T-helper 1 cell treated with Interleukin-12 subunit alpha and Interleukin-12 subunit beta and Interleukin-4 antibody, amounts not matched to agents 30 μg/mL and 1 μg/mL, for 36 hours (primary cell): ENCODE measurements at regions not wholly inside any gene's neighbourhood (a gene's known extent, or its start where the extent isn't known, plus 50 kb on each side); places are given as distances from the start of the nearest gene placed in this dataset.

Experiments used
- H3K27ac Mint-ChIP-seq: one replicate; pipeline ENCODE4 v1.8.0; 2021; ENCODE audit warnings: mild to moderate bottlenecking, mixed read lengths
- H3K27me3 Mint-ChIP-seq: one replicate; pipeline ENCODE4 v1.8.0; 2021; ENCODE audit warnings: low read depth, mixed read lengths
- H3K36me3 Mint-ChIP-seq: one replicate; pipeline ENCODE4 v1.8.0; 2021; ENCODE audit warnings: low read depth, mixed read lengths
- H3K4me1 Mint-ChIP-seq: one replicate; pipeline ENCODE4 v1.8.0; 2021; ENCODE audit warnings: low read depth, mixed read lengths
- H3K4me3 Mint-ChIP-seq: one replicate; pipeline ENCODE4 v1.8.0; 2021; ENCODE audit warnings: mild to moderate bottlenecking, moderate library complexity, mixed read lengths
- H3K9me3 Mint-ChIP-seq: one replicate; pipeline ENCODE4 v1.8.0; 2021; ENCODE audit warnings: mixed read lengths

DNA sequence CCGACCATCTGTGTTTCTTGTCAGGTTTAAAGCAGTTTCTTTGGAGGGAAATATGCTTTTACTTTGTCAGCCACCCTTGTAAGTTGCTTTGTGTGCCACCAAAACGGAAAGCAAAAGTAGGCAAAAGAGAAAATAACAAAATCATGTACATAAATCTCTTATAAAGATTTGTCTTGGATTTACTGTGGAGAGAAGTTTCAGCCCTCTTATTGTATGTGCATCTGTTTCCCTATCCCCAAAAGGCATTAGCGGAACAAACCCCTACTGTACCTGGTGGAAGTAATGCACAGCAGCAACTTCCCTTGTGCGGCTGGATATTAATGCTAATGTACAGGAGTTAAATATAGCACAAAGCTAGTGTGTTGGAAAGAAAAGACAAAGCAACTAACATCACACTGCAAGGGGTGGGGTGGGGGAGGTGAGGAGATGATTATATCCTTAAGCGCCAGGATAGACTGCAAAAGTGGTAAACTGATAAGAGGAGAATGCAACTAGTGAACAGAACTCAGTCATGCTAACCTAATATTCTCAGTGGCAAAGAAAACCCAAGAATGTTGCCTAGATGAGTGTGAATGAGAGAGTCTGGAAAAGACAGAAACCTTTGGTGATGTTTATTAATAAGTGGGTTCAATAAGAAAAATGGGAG lies 396.5 kb upstream of the MEF2C start:
- Mint-ChIP-seq H3K27ac (no peak overlapping the region), H3K27me3 (no peaks in the 10 kb centered on the region), H3K9me3 (no peaks in the 10 kb centered on the region), H3K36me3 (no peaks in the 10 kb centered on the region), H3K4me1 (no peaks in the 10 kb centered on the region), H3K4me3 (no peak overlapping the region)

DNA sequence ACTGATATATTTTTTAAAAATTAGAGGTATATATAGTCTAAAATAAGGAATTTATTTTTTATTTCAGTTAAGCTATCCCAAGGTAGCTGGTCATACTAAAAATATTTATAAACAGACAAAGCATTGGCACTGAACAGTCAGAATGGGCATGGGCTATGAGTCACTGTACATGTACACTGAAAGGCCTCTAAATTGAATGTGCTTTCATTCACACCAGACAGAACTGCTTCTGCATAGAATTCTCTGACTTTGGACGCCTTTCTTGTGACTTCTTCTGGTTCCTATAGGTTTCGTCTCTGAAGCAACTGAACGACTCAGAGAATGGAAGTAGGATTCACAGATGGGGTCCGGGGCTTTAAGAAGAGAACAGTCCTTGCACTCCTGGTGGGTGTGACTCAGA lies 394.8 kb upstream of the MEF2C start:
- Mint-ChIP-seq H3K4me3 (no peak overlapping the region), H3K27ac (no peak overlapping the region), H3K9me3 (no peaks in the 10 kb centered on the region), H3K27me3 (no peaks in the 10 kb centered on the region), H3K36me3 (no peaks in the 10 kb centered on the region), H3K4me1 (no peaks in the 10 kb centered on the region)

DNA sequence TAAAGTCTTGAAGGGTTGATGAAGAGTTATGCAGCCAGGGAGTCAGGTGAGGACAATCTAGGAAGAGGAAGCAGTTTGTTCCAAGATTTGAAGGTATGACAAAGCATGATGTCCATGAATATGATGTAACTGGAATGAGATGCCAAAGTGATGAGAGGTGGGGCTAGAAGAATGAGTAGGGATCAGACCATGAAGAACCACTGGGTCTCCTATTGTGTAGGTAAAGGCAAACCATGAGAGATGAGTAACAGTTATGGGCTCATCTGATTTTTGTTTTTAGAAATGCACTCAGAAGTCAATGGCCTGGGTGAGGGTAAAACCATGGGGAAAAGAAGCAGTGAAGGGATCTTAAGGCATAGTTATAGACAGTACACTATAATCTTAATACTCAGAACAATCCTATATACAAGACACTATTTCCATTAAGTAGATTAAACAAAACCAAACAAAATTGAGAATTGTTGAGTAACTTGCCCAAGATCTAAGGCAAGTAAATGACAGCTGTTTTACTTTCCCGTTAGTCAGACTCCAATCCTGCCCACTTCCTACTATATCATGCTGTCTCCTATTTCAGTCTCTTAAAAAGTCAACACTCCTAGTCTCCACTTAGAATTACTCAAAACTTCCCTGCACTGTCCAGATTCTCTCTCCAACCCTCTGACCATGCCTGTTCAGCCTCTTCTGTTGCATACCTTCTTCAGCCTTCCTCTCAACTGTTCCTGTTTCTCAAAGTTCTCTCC lies 393.8 kb upstream of the MEF2C start:
- Mint-ChIP-seq H3K4me3 (no peak overlapping the region), H3K36me3 (no peaks in the 10 kb centered on the region), H3K4me1 (no peaks in the 10 kb centered on the region), H3K27ac (no peak overlapping the region), H3K9me3 (no peaks in the 10 kb centered on the region), H3K27me3 (no peaks in the 10 kb centered on the region)

DNA sequence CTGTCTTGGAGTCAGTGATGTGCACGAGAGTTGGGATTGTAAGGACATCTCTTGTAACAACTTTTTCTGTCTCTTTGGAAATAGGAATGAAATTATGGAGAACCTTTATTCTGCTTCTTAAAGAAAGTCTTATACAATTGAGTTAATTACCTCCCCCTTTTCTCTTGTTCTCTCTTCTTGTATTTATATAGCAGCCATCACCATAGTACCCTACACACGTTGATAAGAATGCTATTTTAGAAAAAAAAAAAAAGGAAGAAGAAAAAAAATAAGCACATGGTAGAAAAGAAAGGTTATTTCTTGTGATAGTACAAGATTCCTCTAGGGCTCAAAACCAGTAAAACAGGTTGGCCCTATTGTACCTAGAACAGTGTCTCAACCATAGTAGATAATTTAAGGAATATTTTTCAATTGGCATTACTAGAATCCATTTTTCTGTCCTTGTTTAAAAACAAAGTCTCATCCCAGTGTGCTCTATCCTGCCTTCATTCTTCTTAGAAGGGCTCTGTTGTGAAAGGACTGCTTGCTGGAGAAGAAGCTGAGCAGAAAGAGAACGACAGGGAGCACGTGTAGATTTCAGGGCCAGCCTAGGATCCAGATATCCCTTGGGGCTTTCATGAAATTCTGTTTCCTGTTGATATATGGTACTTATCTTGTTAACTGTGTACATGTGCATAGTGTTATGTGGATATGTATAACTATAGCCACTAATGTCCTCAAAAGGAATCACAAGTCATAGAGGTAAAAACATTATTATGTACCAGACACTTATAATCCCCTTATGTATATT lies 392.3 kb upstream of the MEF2C start:
- Mint-ChIP-seq H3K27me3 (no peaks in the 10 kb centered on the region), H3K36me3 (no peaks in the 10 kb centered on the region), H3K4me1 (no peaks in the 10 kb centered on the region), H3K4me3 (no peak overlapping the region), H3K27ac (no peak overlapping the region), H3K9me3 (no peaks in the 10 kb centered on the region)

DNA sequence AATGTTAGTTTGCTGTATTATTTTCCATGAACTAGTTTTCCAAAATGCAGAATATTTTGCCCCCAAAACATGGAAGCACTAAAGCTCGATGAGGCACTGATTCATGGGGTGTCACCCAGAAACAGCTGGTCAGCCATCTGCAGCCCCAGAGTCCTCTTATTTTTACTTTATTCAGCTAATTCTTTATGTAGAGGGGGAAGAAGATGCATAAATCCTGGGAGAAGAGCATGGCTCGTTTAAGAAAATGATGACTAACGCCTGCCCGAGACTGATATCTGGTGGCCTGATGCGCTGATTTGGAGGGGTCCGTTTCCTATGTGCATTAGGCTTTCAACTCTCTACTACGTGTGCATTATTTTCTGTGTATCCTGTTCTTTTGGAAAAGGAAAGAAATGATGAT lies 390.3 kb upstream of the MEF2C start:
- no peaks in the 10 kb centered on the region for H3K36me3 Mint-ChIP-seq
- no peaks in the 10 kb centered on the region for H3K27me3 Mint-ChIP-seq
- H3K27ac Mint-ChIP-seq, result no peak overlapping the region
- H3K4me3 Mint-ChIP-seq, result no peak overlapping the region
- H3K9me3 Mint-ChIP-seq, result no peaks in the 10 kb centered on the region
- no peaks in the 10 kb centered on the region for H3K4me1 Mint-ChIP-seq

DNA sequence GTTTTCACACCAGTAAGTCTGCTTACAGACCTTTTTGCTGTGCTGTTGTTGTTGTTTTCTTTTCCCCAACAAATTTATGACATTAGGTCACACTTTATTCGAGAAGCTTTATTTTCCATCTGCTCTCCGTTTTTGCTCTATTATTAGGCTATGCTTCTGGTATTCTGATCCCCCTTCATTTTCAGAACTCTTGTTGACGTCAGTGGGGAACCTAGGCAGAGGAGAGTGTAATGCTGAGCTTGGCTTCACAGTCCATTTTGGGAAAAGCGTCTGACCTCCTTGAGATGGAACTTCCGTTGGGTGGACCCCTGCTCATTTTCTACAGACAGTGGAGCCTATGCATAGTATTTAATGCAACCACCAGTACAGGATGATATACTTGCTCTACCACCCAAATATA lies 387.9 kb upstream of the MEF2C start:
- H3K27me3 Mint-ChIP-seq, result no peaks in the 10 kb centered on the region
- no peak overlapping the region for H3K4me3 Mint-ChIP-seq
- no peaks in the 10 kb centered on the region for H3K4me1 Mint-ChIP-seq

DNA sequence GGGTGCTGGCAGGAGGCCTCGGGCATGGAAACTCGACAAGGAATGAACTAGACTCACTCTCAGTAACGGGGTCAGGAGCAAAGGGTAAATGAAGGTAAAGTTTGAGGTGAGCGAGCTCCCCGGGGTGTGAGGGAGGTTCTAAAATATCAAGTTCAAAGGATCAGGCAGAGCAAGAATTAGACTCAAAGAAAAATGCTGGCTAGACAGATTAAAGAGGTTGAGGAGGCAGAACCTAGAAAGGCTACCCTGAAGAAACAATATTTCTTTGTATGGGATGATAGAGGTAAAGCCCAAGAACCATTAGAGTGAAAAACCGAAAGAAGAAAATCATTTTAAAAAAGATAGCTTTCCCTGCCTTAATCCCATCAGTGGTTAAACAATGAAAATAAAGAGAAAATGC lies 386.7 kb upstream of the MEF2C start:
- H3K27me3 Mint-ChIP-seq, result no peaks in the 10 kb centered on the region
- no peak overlapping the region for H3K4me3 Mint-ChIP-seq
- H3K36me3 Mint-ChIP-seq, result no peaks in the 10 kb centered on the region
- no peaks in the 10 kb centered on the region for H3K9me3 Mint-ChIP-seq
- no peak overlapping the region for H3K27ac Mint-ChIP-seq
- H3K4me1 Mint-ChIP-seq, result no peaks in the 10 kb centered on the region

More for the DNA sequence above, 387.9 kb upstream of the MEF2C start:
- Mint-ChIP-seq H3K36me3 (no peaks in the 10 kb centered on the region), H3K9me3 (no peaks in the 10 kb centered on the region), H3K27ac (no peak overlapping the region)

DNA sequence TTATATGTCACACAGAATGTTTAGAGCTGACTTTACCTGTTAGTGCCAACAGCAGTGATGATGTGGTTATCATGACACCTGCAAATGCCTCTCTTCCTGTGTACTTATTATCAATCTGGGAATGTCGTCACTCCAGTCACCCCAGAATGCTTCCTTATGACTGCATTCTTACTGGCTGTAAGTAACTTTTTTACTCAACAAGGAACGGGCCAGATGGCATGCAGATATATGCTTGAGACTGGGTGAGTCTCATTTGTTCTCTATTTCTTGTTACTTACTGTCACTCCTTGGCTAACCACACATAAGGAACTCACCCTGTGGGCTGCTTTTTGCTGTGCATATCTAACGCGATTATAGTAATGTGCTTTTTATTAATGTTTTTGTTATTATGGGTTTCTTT lies 385.5 kb upstream of the MEF2C start:
- Mint-ChIP-seq H3K4me3 (no peak overlapping the region), H3K9me3 (no peaks in the 10 kb centered on the region), H3K36me3 (no peaks in the 10 kb centered on the region), H3K4me1 (no peaks in the 10 kb centered on the region), H3K27me3 (no peaks in the 10 kb centered on the region), H3K27ac (no peak overlapping the region)

DNA sequence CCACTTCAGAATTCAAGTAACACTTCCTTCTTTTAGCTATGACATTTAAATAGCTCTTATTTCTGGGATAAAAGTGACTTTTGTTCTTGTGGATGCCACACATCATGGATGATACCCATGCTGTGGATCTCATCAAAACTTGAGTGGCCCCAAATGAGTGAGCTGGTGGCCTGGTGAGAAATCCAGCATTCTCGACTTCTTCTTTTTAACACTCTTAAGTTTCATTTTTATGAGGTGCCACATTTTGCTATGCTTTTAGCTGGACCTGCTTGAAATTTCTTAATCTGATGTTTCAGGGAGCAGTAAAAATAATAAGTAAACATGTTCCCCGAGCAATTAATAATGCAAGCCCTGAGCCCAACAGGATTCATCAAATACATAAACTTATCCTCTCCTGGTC lies 384.8 kb upstream of the MEF2C start:
- Mint-ChIP-seq H3K27ac (no peak overlapping the region), H3K36me3 (no peaks in the 10 kb centered on the region), H3K4me1 (no peaks in the 10 kb centered on the region), H3K27me3 (no peaks in the 10 kb centered on the region), H3K9me3 (no peaks in the 10 kb centered on the region), H3K4me3 (no peak overlapping the region)

DNA sequence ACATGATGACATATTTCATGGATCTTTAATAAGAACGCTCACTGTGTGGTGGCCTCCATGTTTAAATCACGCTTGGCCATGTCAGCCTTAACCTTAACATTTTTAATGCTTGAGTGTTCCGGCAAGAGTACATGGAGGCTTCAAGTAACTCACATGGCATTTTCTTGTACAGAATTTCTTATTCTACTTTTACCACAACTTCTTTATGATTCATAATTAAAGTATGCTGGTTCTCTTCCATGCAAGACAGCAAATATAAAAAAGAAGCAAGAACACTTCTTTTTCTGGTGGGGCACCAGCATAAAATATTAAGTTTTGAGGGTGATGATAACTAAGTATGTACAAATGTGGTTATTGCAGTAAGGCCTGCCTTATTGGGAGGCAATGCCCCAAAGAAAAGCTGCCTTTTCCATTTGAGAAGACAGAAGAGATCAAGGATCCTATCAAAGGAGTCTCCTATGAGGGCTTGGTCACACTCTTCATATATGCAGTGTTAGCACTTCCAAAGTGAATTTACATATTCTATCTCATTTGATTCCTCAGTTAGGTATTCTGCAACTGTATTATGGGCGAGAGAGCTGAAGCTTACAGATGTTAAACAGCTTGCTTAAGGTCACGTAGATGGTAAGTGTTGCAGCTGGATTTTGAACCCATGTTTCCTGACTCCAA lies 382.7 kb upstream of the MEF2C start:
- Mint-ChIP-seq H3K4me1 (no peaks in the 10 kb centered on the region), H3K9me3 (no peaks in the 10 kb centered on the region), H3K36me3 (no peaks in the 10 kb centered on the region), H3K27ac (no peak overlapping the region), H3K27me3 (no peaks in the 10 kb centered on the region), H3K4me3 (no peak overlapping the region)

DNA sequence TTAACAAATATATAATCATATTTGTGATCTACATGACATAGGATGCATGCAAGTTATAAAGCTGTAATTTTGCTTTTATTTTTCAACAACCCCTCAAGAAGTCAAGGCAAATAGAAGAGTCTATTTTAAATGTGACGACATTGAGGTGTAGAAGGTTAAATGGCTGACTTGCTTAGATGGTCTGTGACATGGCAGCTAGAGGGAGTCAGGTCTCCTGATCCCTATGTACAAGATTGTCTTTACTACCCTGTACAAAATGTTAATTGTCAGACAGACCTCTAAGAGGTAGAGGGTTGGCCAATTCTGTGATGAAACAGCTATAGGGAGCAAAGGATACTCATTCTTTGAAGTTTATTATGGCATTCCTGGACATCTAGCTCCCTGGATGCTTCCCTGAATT lies 380.9 kb upstream of the MEF2C start:
- no peaks in the 10 kb centered on the region for H3K27me3 Mint-ChIP-seq
- H3K36me3 Mint-ChIP-seq, result no peaks in the 10 kb centered on the region
- no peak overlapping the region for H3K27ac Mint-ChIP-seq
- no peaks in the 10 kb centered on the region for H3K4me1 Mint-ChIP-seq
- H3K4me3 Mint-ChIP-seq, result no peak overlapping the region
- no peaks in the 10 kb centered on the region for H3K9me3 Mint-ChIP-seq

DNA sequence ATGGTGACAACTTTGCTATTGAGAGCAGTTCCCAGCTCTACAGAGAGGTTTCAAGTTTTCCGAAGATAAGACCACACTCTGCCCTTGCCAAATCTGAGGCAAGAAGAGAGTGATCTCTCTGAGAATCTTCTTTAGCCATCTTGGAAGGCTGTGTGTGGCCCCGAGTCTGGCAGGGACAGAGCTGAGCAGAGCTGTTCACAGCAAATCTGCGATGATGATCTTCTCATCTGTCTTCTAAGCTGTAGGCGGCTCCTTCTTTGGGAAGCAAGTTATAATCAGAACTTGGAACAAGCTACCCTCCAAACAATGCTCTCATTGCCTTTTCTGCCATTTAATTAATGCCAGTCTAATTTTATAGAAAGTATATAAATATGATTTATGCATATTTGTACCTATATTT lies 379.0 kb upstream of the MEF2C start:
- Mint-ChIP-seq H3K4me3 (no peak overlapping the region), H3K4me1 (no peaks in the 10 kb centered on the region), H3K27ac (no peak overlapping the region), H3K36me3 (no peaks in the 10 kb centered on the region), H3K9me3 (no peaks in the 10 kb centered on the region), H3K27me3 (no peaks in the 10 kb centered on the region)

DNA sequence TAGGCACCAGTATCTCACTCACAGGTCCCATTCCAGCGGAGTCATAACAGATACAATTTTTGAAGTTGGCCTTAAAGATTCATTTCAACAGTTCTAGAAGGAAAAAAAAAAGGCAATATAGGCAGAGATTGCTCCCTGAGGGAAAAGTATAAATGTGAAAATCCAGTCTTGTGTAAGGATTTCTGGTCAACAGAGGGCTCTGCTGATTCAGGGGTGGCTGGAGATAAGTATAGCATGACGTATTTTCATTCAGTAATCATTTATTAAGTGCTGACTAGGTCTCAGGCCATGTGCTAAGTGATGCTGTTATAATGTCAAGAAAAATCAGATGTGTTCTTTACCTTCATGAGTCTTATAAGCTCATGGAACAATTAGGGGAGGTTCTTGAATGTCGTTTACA lies 377.3 kb upstream of the MEF2C start:
- no peak overlapping the region for H3K27ac Mint-ChIP-seq
- no peak overlapping the region for H3K4me3 Mint-ChIP-seq
- H3K9me3 Mint-ChIP-seq, result peaks cover under 1% of the 10 kb centered on the region
- no peaks in the 10 kb centered on the region for H3K27me3 Mint-ChIP-seq
- no peaks in the 10 kb centered on the region for H3K4me1 Mint-ChIP-seq
- no peaks in the 10 kb centered on the region for H3K36me3 Mint-ChIP-seq

DNA sequence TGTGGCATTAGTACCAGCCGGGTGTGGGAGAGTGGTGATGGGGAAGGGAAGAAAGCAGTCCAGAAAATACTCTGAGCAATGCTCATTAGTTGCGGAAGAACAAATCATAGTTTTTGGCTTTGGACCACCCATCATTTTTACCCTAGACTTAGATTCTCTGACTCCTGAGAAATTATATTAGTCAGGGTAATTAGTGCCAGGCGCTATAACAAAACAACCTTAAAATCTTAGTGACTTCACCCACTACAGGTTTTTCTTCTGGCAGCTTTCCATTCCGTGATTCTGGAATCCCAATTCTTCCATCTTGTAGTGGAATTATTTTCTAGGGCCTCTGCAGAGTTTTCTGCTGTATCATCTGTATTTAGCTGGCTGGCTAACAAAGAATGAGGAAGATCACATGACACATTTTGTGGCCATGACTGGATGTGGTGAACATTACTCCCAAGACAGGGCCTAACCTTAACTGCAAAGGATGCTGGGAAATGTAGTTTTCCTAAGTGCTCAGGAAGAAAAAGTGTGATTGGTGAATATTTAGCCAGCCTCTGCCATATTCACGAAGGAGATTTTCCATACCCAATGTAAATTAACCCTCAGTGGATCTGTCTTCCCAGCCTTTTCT lies 373.0 kb upstream of the MEF2C start:
- Mint-ChIP-seq H3K27ac (no peak overlapping the region), H3K27me3 (no peaks in the 10 kb centered on the region)

More for the DNA sequence above, 373.0 kb upstream of the MEF2C start:
- Mint-ChIP-seq H3K4me1 (no peaks in the 10 kb centered on the region), H3K4me3 (no peak overlapping the region), H3K36me3 (no peaks in the 10 kb centered on the region), H3K9me3 (peaks cover 6% of the 10 kb centered on the region)
